BJ (cell line): ENCODE measurements at regions not wholly inside any gene's neighbourhood (a gene's known extent, or its start where the extent isn't known, plus 50 kb on each side); places are given as distances from the start of the nearest gene placed in this dataset.

ENCODE experiments used
- CTCF ChIA-PET: fragments of 350-600 bp; formaldehyde crosslinking; extraction: SDS; loops from one replicate; lab custom pipeline; 2021; ENCODE audit warnings: antibody characterized with exemption, inconsistent platforms; lab: Yijun Ruan, JAX
- POLR2A ChIA-PET: fragments of 300-600 bp; sonication (Branson Sonifier 250); formaldehyde crosslinking; extraction: SDS; loops from one replicate; lab custom pipeline; 2021; ENCODE audit warnings: antibody characterized with exemption; lab: Charles Lee
- DNase-seq: peaks from one replicate; pipeline ENCODE4 v3.0.0-alpha.2; 2011; ENCODE audit warnings: low read depth
- H3K27me3 ChIP-seq: 2 replicates; pipeline ENCODE4 v1.6.0; 2011; ENCODE audit warnings: low read length; ENCODE audit not compliant: control insufficient read depth, insufficient read depth
- H3K36me3 ChIP-seq: 2 replicates; pipeline ENCODE4 v1.5.1; 2011; ENCODE audit warnings: low read length; ENCODE audit not compliant: control insufficient read depth, insufficient read depth
- H3K4me3 ChIP-seq: 2 replicates; pipeline ENCODE4 v1.5.1; 2011; ENCODE audit warnings: low read depth, mild to moderate bottlenecking, control low read depth, low read length
- TF ChIP-seq, protein P1 (sequence below): IDR thresholded peaks from 2 replicates; pipeline ENCODE4 v1.5.1; 2011; ENCODE audit warnings: low read depth, mild to moderate bottlenecking, control low read depth, inconsistent platforms, low read length, moderate library complexity; ENCODE audit not compliant: insufficient read depth

DNA sequence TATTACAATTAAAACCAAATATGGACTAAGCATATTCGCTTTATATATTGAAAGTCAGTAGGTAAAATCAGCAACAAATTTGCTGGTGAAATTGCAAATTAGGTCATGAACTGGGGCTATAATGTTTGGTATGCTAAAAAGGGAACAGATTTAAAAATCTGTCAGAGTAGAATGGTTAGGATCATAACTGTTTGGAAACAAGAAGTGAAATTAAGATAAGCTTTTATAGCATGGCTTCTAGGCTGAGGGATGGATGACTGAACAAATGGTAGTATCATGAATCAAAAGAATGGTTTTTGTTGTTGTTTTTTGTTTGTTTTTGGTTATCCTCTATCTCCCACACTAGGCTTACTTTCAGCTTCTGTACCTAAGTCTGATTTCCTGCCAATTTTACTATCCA lies 1090.4 kb downstream of the PCDH9 start:
- CTCF ChIA-PET: no interaction called here
- TF ChIP-seq, protein P1, sequence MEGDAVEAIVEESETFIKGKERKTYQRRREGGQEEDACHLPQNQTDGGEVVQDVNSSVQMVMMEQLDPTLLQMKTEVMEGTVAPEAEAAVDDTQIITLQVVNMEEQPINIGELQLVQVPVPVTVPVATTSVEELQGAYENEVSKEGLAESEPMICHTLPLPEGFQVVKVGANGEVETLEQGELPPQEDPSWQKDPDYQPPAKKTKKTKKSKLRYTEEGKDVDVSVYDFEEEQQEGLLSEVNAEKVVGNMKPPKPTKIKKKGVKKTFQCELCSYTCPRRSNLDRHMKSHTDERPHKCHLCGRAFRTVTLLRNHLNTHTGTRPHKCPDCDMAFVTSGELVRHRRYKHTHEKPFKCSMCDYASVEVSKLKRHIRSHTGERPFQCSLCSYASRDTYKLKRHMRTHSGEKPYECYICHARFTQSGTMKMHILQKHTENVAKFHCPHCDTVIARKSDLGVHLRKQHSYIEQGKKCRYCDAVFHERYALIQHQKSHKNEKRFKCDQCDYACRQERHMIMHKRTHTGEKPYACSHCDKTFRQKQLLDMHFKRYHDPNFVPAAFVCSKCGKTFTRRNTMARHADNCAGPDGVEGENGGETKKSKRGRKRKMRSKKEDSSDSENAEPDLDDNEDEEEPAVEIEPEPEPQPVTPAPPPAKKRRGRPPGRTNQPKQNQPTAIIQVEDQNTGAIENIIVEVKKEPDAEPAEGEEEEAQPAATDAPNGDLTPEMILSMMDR: no peak
- Histone ChIP-seq H3K27me3 (no peaks in the 10 kb centered on the region), H3K36me3 (no peaks in the 10 kb centered on the region), H3K4me3 (no peak overlapping the region)
- no peak for DNase-seq
- POLR2A ChIA-PET: no interaction called here

DNA sequence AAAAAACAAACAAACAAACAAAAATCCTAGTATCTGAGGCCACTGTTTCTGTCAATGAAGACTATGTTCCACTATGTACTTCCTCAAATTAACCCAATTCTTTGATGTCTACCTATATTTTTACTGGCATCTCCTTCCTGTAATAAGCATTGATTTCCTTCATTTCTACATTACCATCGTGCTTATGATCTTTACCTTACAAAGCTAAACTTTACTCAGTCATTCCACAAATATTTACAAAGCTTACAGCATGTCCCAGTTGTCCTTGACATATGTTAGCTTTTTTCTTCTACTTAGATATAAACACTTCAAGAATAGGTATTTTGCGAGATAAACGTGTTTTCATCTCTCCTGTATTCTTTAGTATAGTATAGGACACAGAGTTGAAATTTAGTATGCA lies 1090.9 kb downstream of the PCDH9 start:
- TF ChIP-seq, protein P1: no peak
- H3K4me3 ChIP-seq: no peak overlapping the region
- no peaks in the 10 kb centered on the region for H3K36me3 ChIP-seq
- ChIA-PET CTCF (no interaction called here), POLR2A (no interaction called here)
- no peaks in the 10 kb centered on the region for H3K27me3 ChIP-seq
- DNase-seq: no peak

DNA sequence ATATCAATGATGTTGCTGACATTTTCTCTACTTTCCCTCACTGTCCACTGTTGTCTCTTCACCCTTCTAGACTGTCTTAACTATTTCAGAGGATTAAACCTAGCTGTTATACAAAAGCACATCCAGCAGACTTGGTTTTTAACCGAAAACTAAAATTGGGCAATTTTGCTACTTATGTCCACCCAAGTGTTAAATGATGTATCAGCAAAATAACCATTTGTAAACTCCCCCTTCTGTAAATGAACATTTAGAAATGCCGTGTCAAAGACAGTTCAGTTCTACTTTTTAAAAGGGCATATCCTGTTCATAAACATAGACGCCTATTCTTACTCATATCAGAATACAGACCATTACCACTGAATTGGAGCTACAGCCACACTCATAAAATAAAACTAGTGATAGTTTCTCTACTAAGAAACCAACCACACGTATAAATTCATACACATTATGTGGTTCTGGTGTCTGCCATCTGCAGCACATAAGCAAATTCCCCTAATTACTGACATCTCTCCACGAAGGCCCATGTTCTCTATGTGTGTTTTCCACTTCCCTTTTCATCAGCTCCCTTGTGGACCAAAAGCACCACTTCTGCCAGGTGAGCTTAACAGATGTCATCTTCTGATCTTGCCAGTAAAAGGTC lies 1091.8 kb downstream of the PCDH9 start:
- ChIA-PET POLR2A (no interaction called here), CTCF (interaction anchor here (0.8 kb wide), 1 partner anchor 9 kb away, joined by 4 read pairs; no protein-coding TSS in a partner anchor)
- TF ChIP-seq, protein P1: no peak
- no peaks in the 10 kb centered on the region for H3K36me3 ChIP-seq
- no peak for DNase-seq
- no peaks in the 10 kb centered on the region for H3K27me3 ChIP-seq
- no peak overlapping the region for H3K4me3 ChIP-seq

- ChIA-PET POLR2A (no interaction called here), CTCF (no interaction called here)
- TF ChIP-seq, protein P1: no peak
- Histone ChIP-seq H3K36me3 (no peaks in the 10 kb centered on the region), H3K4me3 (no peak overlapping the region), H3K27me3 (no peaks in the 10 kb centered on the region)
- DNase-seq: no peak
Observed at GRCh38 chr13:66137384-66137783, 1092.8 kb downstream of the PCDH9 start.

GRCh38 chr13:66128692-66129269 lies 1101.4 kb downstream of the PCDH9 start:
- CTCF ChIA-PET: interaction anchor here (0.9 kb wide), 1 partner anchor 10 kb away, joined by 4 read pairs; no protein-coding TSS in a partner anchor
- TF ChIP-seq, protein P1: no peak

More at GRCh38 chr13:66128692-66129269, 1101.4 kb downstream of the PCDH9 start:
- Histone ChIP-seq H3K27me3 (no peaks in the 10 kb centered on the region), H3K4me3 (no peak overlapping the region), H3K36me3 (no peaks in the 10 kb centered on the region)
- DNase-seq: no peak
- POLR2A ChIA-PET: no interaction called here
